Mesenchymal stem cell (in vitro differentiated cells and primary cell): ENCODE measurements at regions not wholly inside any gene's neighbourhood (a gene's known extent, or its start where the extent isn't known, plus 50 kb on each side); places are given as distances from the start of the nearest gene placed in this dataset.

ENCODE experiments used
- DNase-seq: peaks from one replicate; pipeline ENCODE4 v3.0.0-alpha.2; 2013
- H2AFZ ChIP-seq: one replicate; pipeline ENCODE4 v1.6.1; 2013; ENCODE audit warnings: low read depth, mild to moderate bottlenecking, control low read depth, inconsistent platforms, low read length, moderate library complexity
- H2AK5ac ChIP-seq: 2 replicates; pipeline ENCODE4 v1.6.1; 2013; ENCODE audit warnings: low read length, moderate library complexity, mild to moderate bottlenecking, inconsistent platforms; ENCODE audit not compliant: severe bottlenecking
- H2BK120ac ChIP-seq: one replicate; pipeline ENCODE4 v1.6.1; 2013; ENCODE audit warnings: low read depth, mild to moderate bottlenecking, inconsistent platforms, low read length, moderate library complexity
- H2BK12ac ChIP-seq, 2 experiments: one replicate each; pipeline ENCODE4 v1.6.1; 2013; ENCODE audit warnings: inconsistent platforms in 2 of 2, low read length in 2 of 2, mild to moderate bottlenecking in 2 of 2, moderate library complexity in 2 of 2, control low read depth in 1 of 2
- H2BK15ac ChIP-seq: one replicate; pipeline ENCODE4 v1.6.1; 2013; ENCODE audit warnings: mild to moderate bottlenecking, low read depth, inconsistent platforms; ENCODE audit not compliant: poor library complexity, severe bottlenecking
- H2BK5ac ChIP-seq: 2 replicates; pipeline ENCODE4 v1.6.1; 2013; ENCODE audit warnings: low read depth, mild to moderate bottlenecking, low read length, control low read depth, inconsistent platforms; ENCODE audit not compliant: poor library complexity, severe bottlenecking
- H3K14ac ChIP-seq, 2 experiments: one replicate each; pipeline ENCODE4 v1.6.1; 2013; ENCODE audit warnings: inconsistent platforms in 2 of 2, low read length in 2 of 2, control low read depth in 1 of 2, mild to moderate bottlenecking in 1 of 2, moderate library complexity in 1 of 2
- H3K18ac ChIP-seq, 2 experiments: one replicate each; pipeline ENCODE4 v1.6.1; 2013; ENCODE audit warnings: inconsistent platforms in 2 of 2, low read length in 2 of 2, control low read depth in 1 of 2, low read depth in 1 of 2, mild to moderate bottlenecking in 1 of 2
- H3K23ac ChIP-seq, 2 experiments: one replicate each; pipeline ENCODE4 v1.6.1; 2013; ENCODE audit warnings: inconsistent platforms in 2 of 2, low read length in 2 of 2, mild to moderate bottlenecking in 2 of 2, moderate library complexity in 2 of 2, control low read depth in 1 of 2
- H3K27ac ChIP-seq: 2 replicates; pipeline ENCODE4 v1.5.1; 2013; ENCODE audit warnings: mild to moderate bottlenecking, moderate library complexity, low read length, control low read depth, inconsistent platforms; ENCODE audit not compliant: poor library complexity, severe bottlenecking
- H3K27me3 ChIP-seq, 2 experiments: 2 replicates each; pipeline versions ENCODE4 v1.6.1 to v1.7.0; 2013; ENCODE audit warnings: low read length in 2 of 2, mild to moderate bottlenecking in 2 of 2, moderate library complexity in 2 of 2, control low read depth in 1 of 2, inconsistent platforms in 1 of 2; ENCODE audit not compliant: control insufficient read depth in 1 of 2, insufficient read depth in 1 of 2
- H3K36me3 ChIP-seq, 2 experiments: 2 replicates each; pipeline versions ENCODE4 v1.6.1 to v1.7.0; 2013; ENCODE audit warnings: low read length in 2 of 2, control low read depth in 1 of 2, inconsistent platforms in 1 of 2, low read depth in 1 of 2, mild to moderate bottlenecking in 1 of 2; ENCODE audit not compliant: insufficient read depth in 2 of 2, control insufficient read depth in 1 of 2
- H3K4ac ChIP-seq, 2 experiments: one replicate each; pipeline ENCODE4 v1.6.1; 2013; ENCODE audit warnings: inconsistent platforms in 2 of 2, low read length in 2 of 2, mild to moderate bottlenecking in 2 of 2, moderate library complexity in 2 of 2, control low read depth in 1 of 2, low read depth in 1 of 2
- H3K4me1 ChIP-seq: 2 replicates; pipeline ENCODE4 v1.6.1; 2013; ENCODE audit warnings: low read depth, low read length, control low read depth; ENCODE audit not compliant: control insufficient read depth, insufficient read depth
- H3K4me2 ChIP-seq: 2 replicates; pipeline ENCODE4 v1.6.1; 2013; ENCODE audit warnings: low read length, mild to moderate bottlenecking, inconsistent platforms; ENCODE audit not compliant: poor library complexity, severe bottlenecking
- H3K4me3 ChIP-seq, 2 experiments: 2 replicates each; pipeline versions ENCODE4 v1.5.1 to v1.7.0; 2013; ENCODE audit warnings: low read length in 2 of 2, mild to moderate bottlenecking in 2 of 2, control low read depth in 1 of 2, low read depth in 1 of 2; ENCODE audit not compliant: insufficient read depth in 1 of 2
- H3K79me1 ChIP-seq: replicated peaks from 2 replicates; pipeline ENCODE4 v1.6.1; 2013; ENCODE audit warnings: mild to moderate bottlenecking, control low read depth, low read length, inconsistent platforms; ENCODE audit not compliant: poor library complexity, severe bottlenecking
- H3K9ac ChIP-seq: 2 replicates; pipeline ENCODE4 v1.7.0; 2013; ENCODE audit warnings: mild to moderate bottlenecking, low read length, moderate library complexity
- H3K9me3 ChIP-seq: 2 replicates; pipeline ENCODE4 v1.7.0; 2013; ENCODE audit warnings: mild to moderate bottlenecking, low read length; ENCODE audit not compliant: control insufficient read depth
- H4K8ac ChIP-seq: one replicate; pipeline ENCODE4 v1.6.1; 2013; ENCODE audit warnings: inconsistent platforms, mild to moderate bottlenecking, low read length, moderate library complexity
- H4K91ac ChIP-seq: one replicate; pipeline ENCODE4 v1.6.1; 2013; ENCODE audit warnings: mild to moderate bottlenecking, low read length, inconsistent platforms
- WGBS: methylation state at CpG from one replicate; pipeline ENCODE4 v1.1.7; 2013; ENCODE audit warnings: mixed read lengths; 5-methylcytosine and 5-hydroxymethylcytosine counted together

GRCh38 chr11:8340296-8340695 lies 76.6 kb upstream of the LMO1 start:
- Histone ChIP-seq H3K4me3 (no peak overlapping the region), H3K4me2 (no peak overlapping the region)
- 100% methylated on average over 1 of the region's 1 CpG for WGBS

GRCh38 chr11:8339592-8340022 lies 75.9 kb upstream of the LMO1 start:
- H3K18ac ChIP-seq, result no peak overlapping the region
- H3K4me1 ChIP-seq, result peaks cover 7% of the 10 kb centered on the region
- no peak overlapping the region for H2BK12ac ChIP-seq

More at GRCh38 chr11:8340296-8340695, 76.6 kb upstream of the LMO1 start:
- H3K4ac ChIP-seq, result no peak overlapping the region
- no peak overlapping the region for H2AFZ ChIP-seq
- no peak overlapping the region for H3K14ac ChIP-seq
- no peak overlapping the region for H4K91ac ChIP-seq
- no peak overlapping the region for H3K9ac ChIP-seq
- H2BK12ac ChIP-seq, result no peak overlapping the region
- H3K4me1 ChIP-seq, result peaks cover 8% of the 10 kb centered on the region
- no peak overlapping the region for H2BK15ac ChIP-seq
- no peak overlapping the region for H3K27ac ChIP-seq
- H2BK120ac ChIP-seq, result no peak overlapping the region
- no peak for DNase-seq
- no peak overlapping the region for H2BK5ac ChIP-seq
- H3K9me3 ChIP-seq, result no peaks in the 10 kb centered on the region
- no peaks in the 10 kb centered on the region for H3K79me1 ChIP-seq
- no peak overlapping the region for H3K18ac ChIP-seq
- no peak overlapping the region for H3K23ac ChIP-seq
- no peaks in the 10 kb centered on the region for H3K36me3 ChIP-seq
- H3K27me3 ChIP-seq, result peaks cover 10 to 62% of the 10 kb centered on the region in 2 experiments
- H4K8ac ChIP-seq, result no peak overlapping the region
- H2AK5ac ChIP-seq, result no peak overlapping the region

GRCh38 chr11:8338138-8338537 lies 74.5 kb upstream of the LMO1 start:
- H2BK12ac ChIP-seq, result no peak overlapping the region
- no peak overlapping the region for H3K18ac ChIP-seq
- H3K36me3 ChIP-seq, result no peaks in the 10 kb centered on the region
- no peak overlapping the region for H3K9ac ChIP-seq
- no peaks in the 10 kb centered on the region for H3K79me1 ChIP-seq
- DNase-seq, result peak; percentile 41
- H3K4me3 ChIP-seq, result no peak overlapping the region
- no peak overlapping the region for H2AK5ac ChIP-seq
- H4K8ac ChIP-seq, result no peak overlapping the region
- no peak overlapping the region for H2BK15ac ChIP-seq
- H3K9me3 ChIP-seq, result no peaks in the 10 kb centered on the region
- 55% methylated on average over 8 of the region's 8 CpGs for WGBS
- no peak overlapping the region for H3K14ac ChIP-seq
- no peak overlapping the region for H3K23ac ChIP-seq
- no peak overlapping the region for H3K4me2 ChIP-seq
- no peak overlapping the region for H3K4ac ChIP-seq
- H4K91ac ChIP-seq, result no peak overlapping the region
- no peak overlapping the region for H2BK120ac ChIP-seq
- H2AFZ ChIP-seq, result no peak overlapping the region
- peaks cover 2 to 46% of the 10 kb centered on the region in 2 experiments for H3K27me3 ChIP-seq
- H2BK5ac ChIP-seq, result no peak overlapping the region
- H3K4me1 ChIP-seq, result peaks cover 15% of the 10 kb centered on the region
- no peak overlapping the region for H3K27ac ChIP-seq

More at GRCh38 chr11:8339592-8340022, 75.9 kb upstream of the LMO1 start:
- Histone ChIP-seq H3K79me1 (no peaks in the 10 kb centered on the region), H3K9me3 (no peaks in the 10 kb centered on the region), H2AFZ (no peak overlapping the region), H4K91ac (no peak overlapping the region), H3K23ac (peak overlapping the region in 1 of 2 experiments; percentile 25), H2BK120ac (no peak overlapping the region), H3K27ac (no peak overlapping the region), H2AK5ac (no peak overlapping the region), H2BK5ac (no peak overlapping the region), H4K8ac (no peak overlapping the region), H3K9ac (no peak overlapping the region), H3K4ac (no peak overlapping the region), H3K14ac (no peak overlapping the region), H3K4me2 (no peak overlapping the region), H3K27me3 (peaks cover 5 to 59% of the 10 kb centered on the region in 2 experiments), H2BK15ac (no peak overlapping the region), H3K4me3 (no peak overlapping the region), H3K36me3 (no peaks in the 10 kb centered on the region)
- whole genome bisulfite sequencing, result 89% methylated on average over 23 of the region's 25 CpGs
- DNase-seq, result no peak

- no peak overlapping the region for H2BK5ac ChIP-seq
- no peak overlapping the region for H3K23ac ChIP-seq
- 91% methylated on average over 17 of the region's 19 CpGs for WGBS
- H2BK15ac ChIP-seq, result no peak overlapping the region
- H3K27me3 ChIP-seq, result peaks cover 0 to 39% of the 10 kb centered on the region in 2 experiments
- H2BK12ac ChIP-seq, result no peak overlapping the region
- DNase-seq, result no peak
- H2BK120ac ChIP-seq, result no peak overlapping the region
- H4K8ac ChIP-seq, result no peak overlapping the region
- H3K18ac ChIP-seq, result no peak overlapping the region
- H3K27ac ChIP-seq, result no peak overlapping the region
- H3K4me1 ChIP-seq, result peaks cover 18% of the 10 kb centered on the region
- H3K9me3 ChIP-seq, result no peaks in the 10 kb centered on the region
- no peaks in the 10 kb centered on the region for H3K36me3 ChIP-seq
- no peak overlapping the region for H3K4me3 ChIP-seq
- no peaks in the 10 kb centered on the region for H3K79me1 ChIP-seq
- no peak overlapping the region for H2AFZ ChIP-seq
- no peak overlapping the region for H3K14ac ChIP-seq
- H3K4me2 ChIP-seq, result no peak overlapping the region
- no peak overlapping the region for H3K9ac ChIP-seq
- H3K4ac ChIP-seq, result no peak overlapping the region
- no peak overlapping the region for H4K91ac ChIP-seq
- no peak overlapping the region for H2AK5ac ChIP-seq
Measured at GRCh38 chr11:8337130-8337795, 73.6 kb upstream of the LMO1 start.
